ENCODE measurements at regions not wholly inside any gene's neighbourhood (a gene's known extent, or its start where the extent isn't known, plus 50 kb on each side); places are given as distances from the start of the nearest gene placed in this dataset.
A peak's percentile ranks its signal among the peaks of the same experiment; 100 is the strongest.

DNA sequence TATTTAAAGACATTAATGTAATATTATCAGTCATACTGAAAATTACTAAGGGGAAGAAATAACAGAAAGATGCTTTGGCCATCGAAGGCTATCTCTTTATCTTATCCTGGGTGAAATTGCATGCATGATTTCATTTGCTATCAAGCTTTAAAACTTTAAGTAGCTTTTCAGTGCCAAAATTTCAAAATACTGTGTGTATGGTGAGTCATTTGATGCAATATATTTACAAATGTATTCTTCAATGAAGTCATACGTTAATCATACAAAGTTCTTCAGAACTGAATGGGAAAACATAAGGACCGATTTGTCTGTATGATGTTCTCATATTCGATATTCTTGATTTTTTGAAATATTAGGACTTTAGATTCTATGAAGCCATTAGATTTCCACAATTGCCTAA is 1295.8 kb upstream of the AGA start:
- Histone ChIP-seq H3K36me3 (ENCODE audit: control insufficient read depth, insufficient read depth, low read length) (no peaks in the 10 kb centered on the region), H3K9me3 (ENCODE audit: control insufficient read depth, insufficient read depth, low read length) (no peaks in the 10 kb centered on the region), H3K4me3 (ENCODE audit: low read depth, low read length) (no peak overlapping the region), H3K4me1 (ENCODE audit: control insufficient read depth, insufficient read depth, low read length) (no peaks in the 10 kb centered on the region), H3K9ac (ENCODE audit: low read depth, low read length) (no peak overlapping the region), H3K27ac (ENCODE audit: low read depth, low read length) (no peak overlapping the region), H3K27me3 (ENCODE audit: control insufficient read depth, insufficient read depth, low read length) (no peaks in the 10 kb centered on the region)

DNA sequence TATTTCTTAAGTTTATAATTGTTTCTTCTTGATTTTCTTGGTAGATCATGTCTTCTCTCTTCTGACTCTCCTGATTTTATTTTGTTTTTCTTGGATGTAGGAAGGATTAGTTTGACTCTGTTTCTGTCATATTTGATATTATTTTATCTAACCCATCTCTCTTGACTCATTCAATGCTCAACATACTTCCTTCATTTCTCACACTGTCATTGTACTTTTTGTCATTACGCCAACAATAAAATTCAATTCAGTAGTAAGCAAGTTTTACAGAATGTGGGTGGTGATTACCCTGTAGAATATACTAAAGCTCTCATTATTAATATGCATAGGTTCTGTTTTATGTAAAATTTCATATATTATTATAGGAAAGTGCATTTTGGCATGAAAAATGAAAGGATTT is 1303.0 kb upstream of the AGA start:
- no peak overlapping the region for H3K4me3 ChIP-seq (ENCODE audit: low read depth, low read length)
- no peaks in the 10 kb centered on the region for H3K27me3 ChIP-seq (ENCODE audit: control insufficient read depth, insufficient read depth, low read length)
- H3K9me3 ChIP-seq (ENCODE audit: control insufficient read depth, insufficient read depth, low read length) = no peaks in the 10 kb centered on the region
- H3K27ac ChIP-seq (ENCODE audit: low read depth, low read length) = no peak overlapping the region
- H3K36me3 ChIP-seq (ENCODE audit: control insufficient read depth, insufficient read depth, low read length) = no peaks in the 10 kb centered on the region
- H3K4me1 ChIP-seq (ENCODE audit: control insufficient read depth, insufficient read depth, low read length) = no peaks in the 10 kb centered on the region
- H3K9ac ChIP-seq (ENCODE audit: low read depth, low read length) = no peak overlapping the region

DNA sequence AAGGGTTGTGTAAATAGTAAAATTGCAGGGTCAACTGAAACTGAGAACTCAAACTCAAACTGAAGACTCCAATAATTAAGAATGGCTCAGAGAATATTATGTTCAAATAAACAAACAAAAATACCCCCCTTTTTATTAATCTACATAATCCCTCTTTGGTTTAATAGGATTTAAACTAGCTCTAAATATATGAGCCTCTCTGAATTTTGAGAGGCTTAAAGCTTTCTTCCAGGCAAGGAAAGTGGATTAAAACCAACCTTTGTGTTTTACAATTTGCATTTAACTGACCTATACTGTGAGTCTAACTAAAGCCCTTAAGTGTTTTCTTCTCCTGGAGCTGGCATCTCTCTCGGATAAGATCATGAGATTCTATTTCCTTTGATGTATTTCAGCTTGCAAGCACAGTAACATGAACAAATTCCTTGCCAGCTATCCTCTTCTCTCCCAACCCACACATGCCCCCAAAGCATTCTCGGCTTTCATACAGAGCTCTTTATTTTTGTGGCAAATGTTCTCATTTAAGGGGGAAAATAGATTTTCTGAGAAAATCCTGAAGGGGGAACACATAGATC is 1310.8 kb upstream of the AGA start:
- H3K4me3 ChIP-seq (ENCODE audit: low read depth, low read length) = no peak overlapping the region
- no peaks in the 10 kb centered on the region for H3K27me3 ChIP-seq (ENCODE audit: control insufficient read depth, insufficient read depth, low read length)
- peaks cover 13% of the 10 kb centered on the region for H3K4me1 ChIP-seq (ENCODE audit: control insufficient read depth, insufficient read depth, low read length)
- no peaks in the 10 kb centered on the region for H3K9me3 ChIP-seq (ENCODE audit: control insufficient read depth, insufficient read depth, low read length)
- no peaks in the 10 kb centered on the region for H3K36me3 ChIP-seq (ENCODE audit: control insufficient read depth, insufficient read depth, low read length)
- H3K27ac ChIP-seq (ENCODE audit: low read depth, low read length) = peak overlapping the region; percentile 74
- H3K9ac ChIP-seq (ENCODE audit: low read depth, low read length) = no peak overlapping the region

DNA sequence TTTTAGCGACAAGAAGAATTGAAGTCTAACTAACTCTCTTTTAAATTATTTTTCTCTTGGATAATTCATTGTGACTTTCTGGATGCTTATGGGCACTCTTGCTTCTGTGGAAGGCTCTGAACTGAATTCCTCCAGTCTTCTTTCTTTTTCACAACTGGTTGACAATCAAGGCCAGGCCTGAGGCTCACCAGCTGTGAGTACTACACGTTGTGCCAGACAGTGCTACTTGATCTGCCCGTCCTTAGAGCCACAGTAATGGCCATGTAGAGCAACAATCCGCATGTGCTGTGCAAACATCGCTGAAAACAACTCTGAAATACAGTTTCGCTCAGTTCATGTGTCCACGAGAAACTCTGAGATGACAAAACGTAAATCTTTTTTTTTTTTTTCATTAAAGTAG is 1336.3 kb upstream of the AGA start:
- no peak overlapping the region for H3K9ac ChIP-seq (ENCODE audit: low read depth, low read length)
- H3K27ac ChIP-seq (ENCODE audit: low read depth, low read length) = no peak overlapping the region
- H3K4me3 ChIP-seq (ENCODE audit: low read depth, low read length) = no peak overlapping the region
- no peaks in the 10 kb centered on the region for H3K36me3 ChIP-seq (ENCODE audit: control insufficient read depth, insufficient read depth, low read length)
- H3K9me3 ChIP-seq (ENCODE audit: control insufficient read depth, insufficient read depth, low read length) = no peaks in the 10 kb centered on the region
- no peaks in the 10 kb centered on the region for H3K4me1 ChIP-seq (ENCODE audit: control insufficient read depth, insufficient read depth, low read length)
- no peaks in the 10 kb centered on the region for H3K27me3 ChIP-seq (ENCODE audit: control insufficient read depth, insufficient read depth, low read length)

DNA sequence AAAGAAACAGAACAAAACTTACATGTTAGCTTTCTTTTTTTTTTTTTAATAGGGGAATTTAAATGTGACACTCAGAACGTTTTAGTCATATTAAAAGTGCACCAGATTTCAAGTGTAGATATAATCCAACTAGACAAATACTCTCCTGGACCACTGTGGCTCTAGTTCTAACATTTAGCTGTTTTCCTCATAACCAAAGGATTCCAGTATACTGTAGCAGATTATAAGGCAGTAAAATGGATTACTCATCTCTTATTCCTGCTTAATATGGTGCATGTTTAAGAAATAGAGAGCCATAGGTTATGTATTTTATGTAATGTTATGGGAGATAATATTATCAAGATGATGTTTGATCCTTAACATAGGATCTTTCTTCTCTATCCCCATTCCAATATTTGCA is 1339.5 kb upstream of the AGA start:
- H3K9me3 ChIP-seq (ENCODE audit: control insufficient read depth, insufficient read depth, low read length) = no peaks in the 10 kb centered on the region
- H3K9ac ChIP-seq (ENCODE audit: low read depth, low read length) = no peak overlapping the region
- H3K4me3 ChIP-seq (ENCODE audit: low read depth, low read length) = no peak overlapping the region
- no peak overlapping the region for H3K27ac ChIP-seq (ENCODE audit: low read depth, low read length)
- no peaks in the 10 kb centered on the region; the same call in 1 of the 2 replicates for H3K4me1 ChIP-seq (ENCODE audit: control insufficient read depth, insufficient read depth, low read length)
- no peaks in the 10 kb centered on the region for H3K36me3 ChIP-seq (ENCODE audit: control insufficient read depth, insufficient read depth, low read length)
- H3K27me3 ChIP-seq (ENCODE audit: control insufficient read depth, insufficient read depth, low read length) = no peaks in the 10 kb centered on the region

DNA sequence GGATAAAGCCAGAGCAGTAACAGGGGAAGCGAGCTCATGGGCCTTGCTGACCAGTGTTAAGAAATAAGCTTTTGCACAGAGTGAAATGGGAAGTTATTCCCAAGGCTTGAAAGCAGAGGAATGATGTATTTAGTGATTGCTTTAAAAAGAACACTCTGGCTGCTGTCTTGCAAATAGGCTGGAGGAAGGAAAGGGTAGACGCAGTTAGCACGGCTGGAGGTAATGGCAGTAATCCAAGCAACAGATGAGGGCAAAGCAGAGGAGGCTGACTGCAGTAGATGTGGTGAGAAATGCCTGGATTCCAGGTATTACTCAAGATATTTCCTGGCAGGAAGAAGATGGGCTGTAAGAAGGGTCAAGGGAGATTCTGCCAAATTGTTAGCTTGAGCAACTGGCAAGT is 1342.3 kb upstream of the AGA start:
- Histone ChIP-seq H3K27ac (ENCODE audit: low read depth, low read length) (no peak overlapping the region), H3K4me1 (ENCODE audit: control insufficient read depth, insufficient read depth, low read length) (no peaks in the 10 kb centered on the region; the same call in 1 of the 2 replicates), H3K9ac (ENCODE audit: low read depth, low read length) (no peak overlapping the region), H3K36me3 (ENCODE audit: control insufficient read depth, insufficient read depth, low read length) (no peaks in the 10 kb centered on the region), H3K9me3 (ENCODE audit: control insufficient read depth, insufficient read depth, low read length) (no peaks in the 10 kb centered on the region), H3K4me3 (ENCODE audit: low read depth, low read length) (no peak overlapping the region), H3K27me3 (ENCODE audit: control insufficient read depth, insufficient read depth, low read length) (no peaks in the 10 kb centered on the region)

DNA sequence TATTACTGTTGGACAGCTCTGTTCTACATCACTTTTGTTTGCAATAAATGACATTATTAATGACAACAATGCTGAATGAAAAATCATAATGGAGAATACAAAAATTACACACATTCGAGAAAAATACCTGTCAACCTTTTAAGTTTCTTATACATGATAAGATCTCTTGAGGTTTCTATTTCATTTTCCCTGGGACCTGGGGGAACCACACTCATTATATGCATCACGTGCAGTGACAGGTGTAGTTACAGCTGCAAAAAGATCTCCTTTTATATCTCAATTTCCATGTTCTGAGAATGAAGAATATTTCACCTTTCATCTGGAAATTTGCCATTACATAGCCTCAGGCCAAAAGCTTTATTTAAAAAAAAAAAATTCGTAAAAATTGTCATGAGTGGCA is 1347.0 kb upstream of the AGA start:
- Histone ChIP-seq H3K4me1 (ENCODE audit: control insufficient read depth, insufficient read depth, low read length) (no peaks in the 10 kb centered on the region; the same call in 1 of the 2 replicates), H3K27me3 (ENCODE audit: control insufficient read depth, insufficient read depth, low read length) (no peaks in the 10 kb centered on the region), H3K36me3 (ENCODE audit: control insufficient read depth, insufficient read depth, low read length) (no peaks in the 10 kb centered on the region), H3K9me3 (ENCODE audit: control insufficient read depth, insufficient read depth, low read length) (no peaks in the 10 kb centered on the region), H3K27ac (ENCODE audit: low read depth, low read length) (no peak overlapping the region), H3K9ac (ENCODE audit: low read depth, low read length) (no peak overlapping the region), H3K4me3 (ENCODE audit: low read depth, low read length) (no peak overlapping the region)

DNA sequence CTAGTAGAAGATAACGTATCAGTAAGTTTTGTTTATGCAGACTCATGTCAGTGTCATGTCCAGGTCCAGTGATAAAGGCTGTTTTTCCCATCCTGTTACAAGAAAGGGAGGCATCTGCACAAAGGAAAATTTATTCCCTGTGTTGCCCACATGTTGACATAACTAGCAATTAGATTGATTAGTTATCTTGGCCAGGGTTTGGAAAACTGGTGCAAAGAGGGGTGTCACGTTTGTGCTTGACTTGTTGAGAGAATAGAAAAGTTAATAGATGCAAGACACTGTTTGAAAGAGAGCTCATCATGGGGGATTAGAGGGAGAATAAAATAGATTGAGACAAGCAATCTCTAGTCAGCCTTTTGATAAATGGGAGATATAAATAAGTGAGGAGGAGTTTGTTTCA is 1357.0 kb upstream of the AGA start:
- no peak overlapping the region for H3K9ac ChIP-seq (ENCODE audit: low read depth, low read length)
- H3K4me1 ChIP-seq (ENCODE audit: control insufficient read depth, insufficient read depth, low read length) = peaks cover 11% of the 10 kb centered on the region
- no peak overlapping the region; the same call in 1 of the 2 replicates for H3K4me3 ChIP-seq (ENCODE audit: low read depth, low read length)

DNA sequence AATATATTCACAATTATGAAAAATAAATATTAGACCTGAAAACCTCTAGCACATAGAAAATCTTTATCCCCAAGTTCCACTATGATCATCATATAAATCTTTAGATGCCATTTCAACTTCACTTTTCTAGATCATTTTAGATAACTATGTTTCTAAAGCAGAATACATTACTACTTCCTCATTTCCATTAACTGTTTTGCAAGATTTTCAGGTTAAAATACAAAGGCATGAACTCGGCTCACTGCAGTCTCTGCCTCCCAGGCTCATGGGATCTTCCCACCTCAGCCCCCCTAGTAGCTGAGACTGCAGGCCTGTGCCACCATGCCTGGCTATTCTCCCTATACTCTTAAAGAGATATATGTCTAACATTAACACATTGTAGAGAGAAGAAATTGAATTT is 1365.9 kb upstream of the AGA start:
- no peak overlapping the region for H3K4me3 ChIP-seq (ENCODE audit: low read depth, low read length)
- H3K4me1 ChIP-seq (ENCODE audit: control insufficient read depth, insufficient read depth, low read length) = no peaks in the 10 kb centered on the region
- no peak overlapping the region for H3K27ac ChIP-seq (ENCODE audit: low read depth, low read length)
- H3K9ac ChIP-seq (ENCODE audit: low read depth, low read length) = no peak overlapping the region
- H3K9me3 ChIP-seq (ENCODE audit: control insufficient read depth, insufficient read depth, low read length) = no peaks in the 10 kb centered on the region
- no peaks in the 10 kb centered on the region for H3K27me3 ChIP-seq (ENCODE audit: control insufficient read depth, insufficient read depth, low read length)
- H3K36me3 ChIP-seq (ENCODE audit: control insufficient read depth, insufficient read depth, low read length) = no peaks in the 10 kb centered on the region

More for the DNA sequence above, 1357.0 kb upstream of the AGA start:
- no peaks in the 10 kb centered on the region for H3K9me3 ChIP-seq (ENCODE audit: control insufficient read depth, insufficient read depth, low read length)
- H3K36me3 ChIP-seq (ENCODE audit: control insufficient read depth, insufficient read depth, low read length) = no peaks in the 10 kb centered on the region
- no peaks in the 10 kb centered on the region for H3K27me3 ChIP-seq (ENCODE audit: control insufficient read depth, insufficient read depth, low read length)
- no peak overlapping the region for H3K27ac ChIP-seq (ENCODE audit: low read depth, low read length)

DNA sequence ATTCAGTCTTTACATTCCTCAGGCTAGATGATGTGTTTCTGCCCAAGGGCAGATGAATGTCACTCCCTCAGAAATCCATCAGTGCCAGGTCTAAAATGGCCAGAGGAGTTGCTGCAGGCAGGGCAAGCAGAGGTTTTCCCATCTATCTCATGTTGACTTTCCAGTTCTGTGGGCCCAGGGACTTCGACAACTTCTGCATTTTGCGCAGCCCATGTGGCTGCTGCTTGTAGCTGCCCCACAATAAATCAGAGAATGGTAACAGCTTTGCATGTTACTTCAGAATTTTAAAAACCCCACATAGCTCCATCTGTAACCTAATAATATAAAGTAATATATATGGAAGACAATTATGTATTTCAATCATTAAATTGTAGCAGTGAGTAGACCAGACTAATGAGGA is 1367.7 kb upstream of the AGA start:
- no peak overlapping the region for H3K4me3 ChIP-seq (ENCODE audit: low read depth, low read length)
- no peaks in the 10 kb centered on the region for H3K4me1 ChIP-seq (ENCODE audit: control insufficient read depth, insufficient read depth, low read length)
- no peaks in the 10 kb centered on the region for H3K27me3 ChIP-seq (ENCODE audit: control insufficient read depth, insufficient read depth, low read length)
- no peak overlapping the region for H3K27ac ChIP-seq (ENCODE audit: low read depth, low read length)
- H3K36me3 ChIP-seq (ENCODE audit: control insufficient read depth, insufficient read depth, low read length) = no peaks in the 10 kb centered on the region
- no peaks in the 10 kb centered on the region for H3K9me3 ChIP-seq (ENCODE audit: control insufficient read depth, insufficient read depth, low read length)
- no peak overlapping the region for H3K9ac ChIP-seq (ENCODE audit: low read depth, low read length)

DNA sequence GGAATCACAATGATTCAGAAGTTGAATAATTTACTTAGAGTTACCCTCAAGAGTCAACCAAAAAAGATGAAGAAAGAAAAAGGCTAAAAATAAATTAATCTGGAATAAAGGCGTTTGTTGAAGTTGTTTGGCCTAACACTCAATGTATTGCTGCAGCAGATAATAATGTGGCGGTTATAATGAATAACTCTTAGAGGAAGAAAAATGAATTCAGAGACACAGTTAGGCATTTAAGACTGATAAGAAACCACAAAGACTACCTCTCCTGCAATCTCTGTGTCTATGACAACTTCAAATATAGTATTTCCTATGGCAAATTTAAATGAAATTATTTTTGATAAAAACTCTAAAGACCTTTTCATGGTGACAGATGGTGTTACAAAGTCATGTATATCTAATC is 1369.1 kb upstream of the AGA start:
- H3K9ac ChIP-seq (ENCODE audit: low read depth, low read length) = no peak overlapping the region
- no peak overlapping the region for H3K4me3 ChIP-seq (ENCODE audit: low read depth, low read length)
- H3K4me1 ChIP-seq (ENCODE audit: control insufficient read depth, insufficient read depth, low read length) = no peaks in the 10 kb centered on the region
- H3K9me3 ChIP-seq (ENCODE audit: control insufficient read depth, insufficient read depth, low read length) = no peaks in the 10 kb centered on the region
- H3K36me3 ChIP-seq (ENCODE audit: control insufficient read depth, insufficient read depth, low read length) = no peaks in the 10 kb centered on the region
- H3K27ac ChIP-seq (ENCODE audit: low read depth, low read length) = no peak overlapping the region
- no peaks in the 10 kb centered on the region for H3K27me3 ChIP-seq (ENCODE audit: control insufficient read depth, insufficient read depth, low read length)

DNA sequence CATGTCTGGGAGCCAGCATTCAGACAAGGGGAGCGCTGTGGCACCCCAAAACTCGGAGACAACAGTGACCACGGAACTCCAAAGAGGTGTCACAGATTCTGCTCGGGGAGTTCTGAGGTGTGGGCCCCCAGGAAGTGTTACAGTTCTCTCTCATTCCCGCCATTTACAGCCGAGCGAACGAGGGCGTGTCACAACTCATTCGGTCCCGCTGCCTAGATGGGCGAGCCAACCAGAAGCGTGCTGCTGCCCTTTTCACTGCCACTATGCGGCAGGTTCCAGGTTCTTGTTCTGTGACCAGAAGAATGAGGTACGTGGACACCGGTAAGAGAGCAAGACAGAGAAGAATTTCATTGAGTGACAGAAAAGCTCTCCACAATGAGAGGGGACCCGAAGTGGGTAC is 1370.6 kb upstream of the AGA start:
- no peak overlapping the region for H3K27ac ChIP-seq (ENCODE audit: low read depth, low read length)
- no peaks in the 10 kb centered on the region for H3K27me3 ChIP-seq (ENCODE audit: control insufficient read depth, insufficient read depth, low read length)
- H3K36me3 ChIP-seq (ENCODE audit: control insufficient read depth, insufficient read depth, low read length) = no peaks in the 10 kb centered on the region
- H3K9me3 ChIP-seq (ENCODE audit: control insufficient read depth, insufficient read depth, low read length) = no peaks in the 10 kb centered on the region
- H3K9ac ChIP-seq (ENCODE audit: low read depth, low read length) = no peak overlapping the region
- H3K4me3 ChIP-seq (ENCODE audit: low read depth, low read length) = no peak overlapping the region
- no peaks in the 10 kb centered on the region for H3K4me1 ChIP-seq (ENCODE audit: control insufficient read depth, insufficient read depth, low read length)
